ENCODE measurements at regions not wholly inside any gene's neighbourhood (a gene's known extent, or its start where the extent isn't known, plus 50 kb on each side); places are given as distances from the start of the nearest gene placed in this dataset.
A peak's percentile ranks its signal among the peaks of the same experiment; 100 is the strongest.

GRCh38 chr20:6509374-6509773 is 258.1 kb upstream of the BMP2 start:
- Histone ChIP-seq H3K27ac (ENCODE audit: low read length) (no peak overlapping the region), H3K27me3 (ENCODE audit: control insufficient read depth, insufficient read depth) (no peaks in the 10 kb centered on the region), H3K4me3 (ENCODE audit: low read length) (no peak overlapping the region), H3K4me1 (ENCODE audit: control insufficient read depth, insufficient read depth, low read length) (no peaks in the 10 kb centered on the region), H3K9me3 (ENCODE audit: control insufficient read depth, low read length) (no peaks in the 10 kb centered on the region)
- ATAC-seq (no peak), DNase-seq (no peak)
- 42% methylated on average over 1 of the region's 1 CpG for WGBS
- intact Hi-C loops (cut with DNase I), result no loop called here

- Histone ChIP-seq H3K27ac (ENCODE audit: low read length) (no peak overlapping the region), H3K9me3 (ENCODE audit: control insufficient read depth, low read length) (no peaks in the 10 kb centered on the region), H3K27me3 (ENCODE audit: control insufficient read depth, insufficient read depth) (no peaks in the 10 kb centered on the region), H3K4me3 (ENCODE audit: low read length) (no peak overlapping the region), H3K4me1 (ENCODE audit: control insufficient read depth, insufficient read depth, low read length) (no peaks in the 10 kb centered on the region)
- 73% methylated on average over 3 of the region's 3 CpGs for WGBS
- ATAC-seq (no peak), DNase-seq (no peak)
- intact Hi-C loops (cut with DNase I), result no loop called here
These were observed 260.6 kb upstream of the BMP2 start for GRCh38 chr20:6506906-6507305.

- intact Hi-C loops (cut with DNase I), result no loop called here
These were observed 262.7 kb upstream of the BMP2 start for GRCh38 chr20:6504826-6505225.

GRCh38 chr20:6504179-6504578 is 263.3 kb upstream of the BMP2 start:
- intact Hi-C loops (cut with DNase I), result no loop called here
- Histone ChIP-seq H3K27ac (ENCODE audit: low read length) (no peak overlapping the region), H3K27me3 (ENCODE audit: control insufficient read depth, insufficient read depth) (no peaks in the 10 kb centered on the region), H3K4me3 (ENCODE audit: low read length) (no peak overlapping the region), H3K9me3 (ENCODE audit: control insufficient read depth, low read length) (no peaks in the 10 kb centered on the region), H3K4me1 (ENCODE audit: control insufficient read depth, insufficient read depth, low read length) (no peaks in the 10 kb centered on the region)
- WGBS, result 82% methylated on average over 2 of the region's 2 CpGs
- ATAC-seq (no peak), DNase-seq (no peak)

More at GRCh38 chr20:6504826-6505225, 262.7 kb upstream of the BMP2 start:
- Histone ChIP-seq H3K4me1 (ENCODE audit: control insufficient read depth, insufficient read depth, low read length) (no peaks in the 10 kb centered on the region), H3K9me3 (ENCODE audit: control insufficient read depth, low read length) (no peaks in the 10 kb centered on the region), H3K4me3 (ENCODE audit: low read length) (no peak overlapping the region), H3K27me3 (ENCODE audit: control insufficient read depth, insufficient read depth) (no peaks in the 10 kb centered on the region), H3K27ac (ENCODE audit: low read length) (no peak overlapping the region)
- no peak for ATAC-seq
- DNase-seq, result no peak
- WGBS, result 87% methylated on average over 7 of the region's 7 CpGs

GRCh38 chr20:6502999-6503398 is 264.5 kb upstream of the BMP2 start:
- Histone ChIP-seq H3K27ac (ENCODE audit: low read length) (no peak overlapping the region), H3K9me3 (ENCODE audit: control insufficient read depth, low read length) (no peaks in the 10 kb centered on the region), H3K4me1 (ENCODE audit: control insufficient read depth, insufficient read depth, low read length) (no peaks in the 10 kb centered on the region), H3K27me3 (ENCODE audit: control insufficient read depth, insufficient read depth) (no peaks in the 10 kb centered on the region), H3K4me3 (ENCODE audit: low read length) (no peak overlapping the region)
- 36% methylated on average over 2 of the region's 2 CpGs for WGBS
- intact Hi-C loops (cut with DNase I), result no loop called here
- no peak for DNase-seq
- ATAC-seq, result no peak

GRCh38 chr20:6502219-6502618 is 265.3 kb upstream of the BMP2 start:
- DNase-seq (no peak), ATAC-seq (peak; percentile 47 to 48)
- Histone ChIP-seq H3K27ac (ENCODE audit: low read length) (no peak overlapping the region), H3K27me3 (ENCODE audit: control insufficient read depth, insufficient read depth) (no peaks in the 10 kb centered on the region), H3K4me3 (ENCODE audit: low read length) (no peak overlapping the region), H3K9me3 (ENCODE audit: control insufficient read depth, low read length) (no peaks in the 10 kb centered on the region), H3K4me1 (ENCODE audit: control insufficient read depth, insufficient read depth, low read length) (no peaks in the 10 kb centered on the region)
- WGBS, result 23% methylated on average over 2 of the region's 2 CpGs
- intact Hi-C loops (cut with DNase I), result no loop called here

- no peaks in the 10 kb centered on the region for H3K27me3 ChIP-seq (ENCODE audit: control insufficient read depth, insufficient read depth)
- no peak overlapping the region for H3K27ac ChIP-seq (ENCODE audit: low read length)
- no peaks in the 10 kb centered on the region for H3K9me3 ChIP-seq (ENCODE audit: control insufficient read depth, low read length)
- H3K4me3 ChIP-seq (ENCODE audit: low read length), result no peak overlapping the region
- WGBS, result 61% methylated on average over 1 of the region's 1 CpG
- ATAC-seq (no peak), DNase-seq (no peak)
- no peaks in the 10 kb centered on the region for H3K4me1 ChIP-seq (ENCODE audit: control insufficient read depth, insufficient read depth, low read length)
- intact Hi-C loops (cut with DNase I), result no loop called here
These were observed 266.4 kb upstream of the BMP2 start for GRCh38 chr20:6501061-6501460.

GRCh38 chr20:6499566-6499965 is 267.9 kb upstream of the BMP2 start:
- Histone ChIP-seq H3K27me3 (ENCODE audit: control insufficient read depth, insufficient read depth) (no peaks in the 10 kb centered on the region), H3K4me1 (ENCODE audit: control insufficient read depth, insufficient read depth, low read length) (no peaks in the 10 kb centered on the region), H3K27ac (ENCODE audit: low read length) (no peak overlapping the region), H3K9me3 (ENCODE audit: control insufficient read depth, low read length) (no peaks in the 10 kb centered on the region), H3K4me3 (ENCODE audit: low read length) (no peak overlapping the region)
- intact Hi-C loops (cut with DNase I), result no loop called here
- DNase-seq (no peak), ATAC-seq (no peak)

- Histone ChIP-seq H3K9me3 (ENCODE audit: control insufficient read depth, low read length) (no peaks in the 10 kb centered on the region), H3K4me1 (ENCODE audit: control insufficient read depth, insufficient read depth, low read length) (no peaks in the 10 kb centered on the region), H3K4me3 (ENCODE audit: low read length) (no peak overlapping the region), H3K27ac (ENCODE audit: low read length) (no peak overlapping the region), H3K27me3 (ENCODE audit: control insufficient read depth, insufficient read depth) (no peaks in the 10 kb centered on the region)
- ATAC-seq (no peak), DNase-seq (no peak)
- intact Hi-C loops (cut with DNase I), result no loop called here
These were observed 270.6 kb upstream of the BMP2 start for GRCh38 chr20:6496874-6497273.

GRCh38 chr20:6495907-6496306 is 271.6 kb upstream of the BMP2 start:
- intact Hi-C loops (cut with DNase I), result no loop called here
- H3K27ac ChIP-seq (ENCODE audit: low read length), result no peak overlapping the region
- no peak overlapping the region for H3K4me3 ChIP-seq (ENCODE audit: low read length)
- H3K27me3 ChIP-seq (ENCODE audit: control insufficient read depth, insufficient read depth), result no peaks in the 10 kb centered on the region
- no peaks in the 10 kb centered on the region for H3K9me3 ChIP-seq (ENCODE audit: control insufficient read depth, low read length)
- DNase-seq, result no peak
- no peak for ATAC-seq
- no peaks in the 10 kb centered on the region for H3K4me1 ChIP-seq (ENCODE audit: control insufficient read depth, insufficient read depth, low read length)
- 83% methylated on average over 1 of the region's 1 CpG for WGBS

- no peaks in the 10 kb centered on the region for H3K9me3 ChIP-seq (ENCODE audit: control insufficient read depth, low read length)
- H3K27me3 ChIP-seq (ENCODE audit: control insufficient read depth, insufficient read depth), result no peaks in the 10 kb centered on the region
- WGBS, result 38% methylated on average over 8 of the region's 8 CpGs
- ATAC-seq, result peak; percentile 51 to 82
- H3K27ac ChIP-seq (ENCODE audit: low read length), result no peak overlapping the region
- no peak overlapping the region for H3K4me3 ChIP-seq (ENCODE audit: low read length)
- no peaks in the 10 kb centered on the region for H3K4me1 ChIP-seq (ENCODE audit: control insufficient read depth, insufficient read depth, low read length)
- no peak for DNase-seq
- intact Hi-C loops (cut with DNase I), result no loop called here
These were observed 275.0 kb upstream of the BMP2 start for GRCh38 chr20:6492271-6493055.

GRCh38 chr20:6490849-6491248 is 276.6 kb upstream of the BMP2 start:
- Histone ChIP-seq H3K27me3 (ENCODE audit: control insufficient read depth, insufficient read depth) (no peaks in the 10 kb centered on the region), H3K4me3 (ENCODE audit: low read length) (no peak overlapping the region), H3K27ac (ENCODE audit: low read length) (no peak overlapping the region), H3K9me3 (ENCODE audit: control insufficient read depth, low read length) (no peaks in the 10 kb centered on the region), H3K4me1 (ENCODE audit: control insufficient read depth, insufficient read depth, low read length) (no peaks in the 10 kb centered on the region)
- WGBS, result 70% methylated on average over 3 of the region's 3 CpGs
- no peak for DNase-seq
- ATAC-seq, result no peak
- intact Hi-C loops (cut with DNase I), result no loop called here

All from right cardiac atrium (tissue), 5 donors.